Hepatocyte (in vitro differentiated cells): ENCODE measurements at regions not wholly inside any gene's neighbourhood (a gene's known extent, or its start where the extent isn't known, plus 50 kb on each side); places are given as distances from the start of the nearest gene placed in this dataset.

ENCODE experiments used
- DNase-seq: peaks from one replicate; pipeline ENCODE4 v3.0.0-alpha.2; 2016; ENCODE audit warnings: low spot score
- H2AFZ ChIP-seq: fragments of 200-600 bp; sonication (generic); 2 replicates; pipeline ENCODE4 v1.6.0; 2016; ENCODE audit warnings: antibody characterized with exemption, mild to moderate bottlenecking
- H3K27ac ChIP-seq: fragments of 200-600 bp; sonication (generic); 2 replicates; pipeline ENCODE4 v1.5.1; 2016; ENCODE audit warnings: mild to moderate bottlenecking
- H3K27me3 ChIP-seq: fragments of 200-600 bp; sonication (generic); 2 replicates; pipeline ENCODE4 v1.6.1; 2016
- H3K36me3 ChIP-seq: fragments of 200-600 bp; sonication (generic); replicated peaks from 2 replicates; pipeline ENCODE4 v1.5.1; 2016; ENCODE audit warnings: low read depth; ENCODE audit not compliant: insufficient read depth
- H3K4me1 ChIP-seq: fragments of 200-600 bp; sonication (generic); 2 replicates; pipeline ENCODE4 v1.5.1; 2016; ENCODE audit warnings: mild to moderate bottlenecking, moderate library complexity; ENCODE audit not compliant: insufficient read depth
- H3K4me2 ChIP-seq: fragments of 200-600 bp; sonication (generic); 2 replicates; pipeline ENCODE4 v1.6.0; 2016
- H3K4me3 ChIP-seq: fragments of 200-600 bp; sonication (generic); 2 replicates; pipeline ENCODE4 v1.5.1; 2016; ENCODE audit warnings: mild to moderate bottlenecking
- H3K79me2 ChIP-seq: fragments of 200-600 bp; sonication (generic); 2 replicates; pipeline ENCODE4 v1.6.0; 2017; ENCODE audit warnings: mild to moderate bottlenecking
- H3K9me2 ChIP-seq: fragments of 200-600 bp; sonication (generic); replicated peaks from 2 replicates; pipeline ENCODE4 v1.6.0; 2017; ENCODE audit warnings: mild to moderate bottlenecking; ENCODE audit not compliant: insufficient read depth
- H3K9me3 ChIP-seq: fragments of 200-600 bp; sonication (generic); 2 replicates; pipeline ENCODE4 v1.5.1; 2016; ENCODE audit warnings: low read depth, mild to moderate bottlenecking
- H4K20me1 ChIP-seq: fragments of 200-600 bp; sonication (generic); 2 replicates; pipeline ENCODE4 v1.6.0; 2016; ENCODE audit warnings: mild to moderate bottlenecking; ENCODE audit not compliant: insufficient read depth, poor library complexity, severe bottlenecking
- EZH2 ChIP-seq: fragments of 200-600 bp; sonication (generic); IDR thresholded peaks from 2 replicates; pipeline ENCODE4 v1.6.1; 2016; ENCODE audit warnings: antibody characterized with exemption, mild to moderate bottlenecking, borderline replicate concordance
- EZH2phosphoT487 ChIP-seq: fragments of 200-600 bp; sonication (generic); IDR thresholded peaks from one replicate; pipeline ENCODE4 v1.6.1; 2018; ENCODE audit warnings: antibody characterized with exemption, mild to moderate bottlenecking, low read depth, moderate library complexity; ENCODE audit not compliant: unreplicated experiment, severe bottlenecking
- WGBS: methylation state at CpG from one replicate; pipeline ENCODE4 v1.1.6; 2016; ENCODE audit warnings: low lambda C conversion rate; ENCODE audit errors: missing lambda C conversion rate; 5-methylcytosine and 5-hydroxymethylcytosine counted together
- TF ChIP-seq, protein P1 (sequence below): fragments of 200-600 bp; sonication (generic); IDR thresholded peaks from 2 replicates; pipeline ENCODE4 v1.5.1; 2016; ENCODE audit warnings: antibody characterized with exemption, mild to moderate bottlenecking; ENCODE audit not compliant: poor library complexity

DNA sequence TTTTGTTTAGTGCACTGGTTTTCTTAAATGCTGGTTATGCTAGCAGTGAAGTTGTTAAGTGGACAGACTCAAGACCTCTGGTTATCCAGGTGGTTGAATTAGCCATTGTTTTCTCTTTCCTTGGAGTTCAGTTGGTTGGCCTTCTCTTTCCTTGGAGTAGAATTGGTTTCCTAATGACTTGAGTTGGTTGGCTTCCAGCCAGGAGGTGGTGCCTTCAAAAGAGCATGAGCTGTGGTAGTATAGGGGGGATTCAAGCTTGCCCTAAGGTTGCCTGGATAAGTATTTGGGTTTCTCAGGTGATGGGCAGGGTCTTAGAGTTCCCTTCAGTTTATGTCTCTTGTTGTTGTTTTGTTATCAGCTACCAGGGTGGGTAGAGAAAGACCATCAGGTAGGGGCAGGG, 92.5 kb downstream of the ATP23 start:
- Histone ChIP-seq H2AFZ (no peak overlapping the region), H3K27me3 (no peaks in the 10 kb centered on the region), H3K36me3 (no peaks in the 10 kb centered on the region), H3K9me3 (no peaks in the 10 kb centered on the region), H3K4me1 (no peaks in the 10 kb centered on the region), H3K4me2 (no peak overlapping the region), H3K27ac (no peak overlapping the region), H3K9me2 (no peaks in the 10 kb centered on the region), H3K4me3 (no peak overlapping the region), H4K20me1 (no peaks in the 10 kb centered on the region), H3K79me2 (no peaks in the 10 kb centered on the region)
- no peak for TF ChIP-seq EZH2phosphoT487
- no peak for TF ChIP-seq EZH2
- TF ChIP-seq, protein P1, sequence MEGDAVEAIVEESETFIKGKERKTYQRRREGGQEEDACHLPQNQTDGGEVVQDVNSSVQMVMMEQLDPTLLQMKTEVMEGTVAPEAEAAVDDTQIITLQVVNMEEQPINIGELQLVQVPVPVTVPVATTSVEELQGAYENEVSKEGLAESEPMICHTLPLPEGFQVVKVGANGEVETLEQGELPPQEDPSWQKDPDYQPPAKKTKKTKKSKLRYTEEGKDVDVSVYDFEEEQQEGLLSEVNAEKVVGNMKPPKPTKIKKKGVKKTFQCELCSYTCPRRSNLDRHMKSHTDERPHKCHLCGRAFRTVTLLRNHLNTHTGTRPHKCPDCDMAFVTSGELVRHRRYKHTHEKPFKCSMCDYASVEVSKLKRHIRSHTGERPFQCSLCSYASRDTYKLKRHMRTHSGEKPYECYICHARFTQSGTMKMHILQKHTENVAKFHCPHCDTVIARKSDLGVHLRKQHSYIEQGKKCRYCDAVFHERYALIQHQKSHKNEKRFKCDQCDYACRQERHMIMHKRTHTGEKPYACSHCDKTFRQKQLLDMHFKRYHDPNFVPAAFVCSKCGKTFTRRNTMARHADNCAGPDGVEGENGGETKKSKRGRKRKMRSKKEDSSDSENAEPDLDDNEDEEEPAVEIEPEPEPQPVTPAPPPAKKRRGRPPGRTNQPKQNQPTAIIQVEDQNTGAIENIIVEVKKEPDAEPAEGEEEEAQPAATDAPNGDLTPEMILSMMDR, result no peak
- DNase-seq, result no peak

DNA sequence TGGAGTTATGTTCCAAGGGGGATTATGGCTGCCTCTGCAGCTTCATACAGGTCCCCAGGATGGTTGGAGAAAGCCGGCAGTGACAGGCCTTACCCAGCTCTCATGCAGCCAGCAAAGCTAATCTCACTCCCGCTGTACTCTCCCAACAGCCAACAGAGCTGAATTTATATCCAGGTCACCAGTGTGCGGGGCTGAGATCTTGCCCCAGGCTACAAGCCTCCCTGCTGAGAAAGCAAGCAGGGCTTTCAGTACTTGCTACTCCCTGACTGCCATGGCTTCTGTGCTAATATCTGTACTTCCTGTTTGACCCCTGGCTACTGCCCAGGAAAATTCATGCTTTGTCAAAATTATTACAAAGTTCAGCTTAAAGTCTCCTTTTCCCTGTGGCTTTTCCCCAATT, 92.9 kb downstream of the ATP23 start:
- Histone ChIP-seq H3K79me2 (no peaks in the 10 kb centered on the region), H3K27ac (no peak overlapping the region), H4K20me1 (no peaks in the 10 kb centered on the region), H3K27me3 (no peaks in the 10 kb centered on the region), H3K4me1 (no peaks in the 10 kb centered on the region), H2AFZ (no peak overlapping the region), H3K9me2 (no peaks in the 10 kb centered on the region), H3K9me3 (no peaks in the 10 kb centered on the region), H3K4me3 (no peak overlapping the region), H3K4me2 (no peak overlapping the region), H3K36me3 (no peaks in the 10 kb centered on the region)
- WGBS, result 73% methylated on average over 3 of the region's 3 CpGs
- DNase-seq, result no peak
- TF ChIP-seq EZH2 (no peak), EZH2phosphoT487 (no peak)
- TF ChIP-seq, protein P1, result no peak

DNA sequence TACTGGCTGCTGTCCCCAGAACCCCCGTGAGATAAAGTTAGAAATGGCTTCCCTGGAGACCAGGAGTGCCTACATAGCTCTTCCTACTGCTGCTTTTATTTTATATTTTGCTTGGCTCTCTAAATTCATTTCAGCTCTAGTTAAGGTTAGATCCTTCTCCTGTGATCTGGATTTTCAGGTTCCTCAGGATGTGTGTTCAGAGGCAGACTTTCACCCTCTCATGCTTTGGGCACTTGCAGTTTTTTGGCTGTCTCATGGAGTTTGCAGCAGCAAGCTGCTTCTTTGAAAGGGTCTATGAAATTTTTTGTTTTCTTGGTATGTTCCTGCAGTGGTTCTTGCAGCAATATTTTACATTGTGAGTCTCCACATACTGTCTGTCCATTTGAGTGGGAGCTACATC, 93.3 kb downstream of the ATP23 start:
- Histone ChIP-seq H3K9me3 (no peaks in the 10 kb centered on the region), H3K27me3 (no peaks in the 10 kb centered on the region), H3K4me1 (no peaks in the 10 kb centered on the region)

More for the DNA sequence above, 93.3 kb downstream of the ATP23 start:
- 16% methylated on average over 1 of the region's 1 CpG for WGBS
- no peak overlapping the region for H3K27ac ChIP-seq
- no peak overlapping the region for H3K4me2 ChIP-seq
- no peak overlapping the region for H2AFZ ChIP-seq
- TF ChIP-seq, protein P1, result no peak
- TF ChIP-seq EZH2phosphoT487 (no peak), EZH2 (no peak)
- H3K9me2 ChIP-seq, result no peaks in the 10 kb centered on the region
- H4K20me1 ChIP-seq, result no peaks in the 10 kb centered on the region
- H3K36me3 ChIP-seq, result no peaks in the 10 kb centered on the region
- no peak for DNase-seq
- H3K79me2 ChIP-seq, result no peaks in the 10 kb centered on the region
- no peak overlapping the region for H3K4me3 ChIP-seq
